Esophagus muscularis mucosa (tissue), 4 donors: ENCODE measurements at regions not wholly inside any gene's neighbourhood (a gene's known extent, or its start where the extent isn't known, plus 50 kb on each side); places are given as distances from the start of the nearest gene placed in this dataset.

Source experiments
- DNase-seq: peaks from one replicate; pipeline ENCODE4 v3.0.0-alpha.2; 2017; ENCODE audit errors: extremely low spot score
- H3K27ac ChIP-seq, 4 donors: fragments of 200-600 bp; sonication (generic); replicated peaks in 1 of 4; 1 replicate in 3 of 4; 2 replicates in 1 of 4; pipeline ENCODE4 v1.5.1; 2016 to 2019; ENCODE audit warnings: mild to moderate bottlenecking in 1 of 4
- H3K27me3 ChIP-seq, 4 donors: fragments of 200-600 bp; sonication (generic); one replicate each; pipeline versions ENCODE4 v1.5.1 to v1.6.0; 2016 to 2019
- H3K36me3 ChIP-seq, 4 donors: fragments of 200-600 bp; sonication (generic); one replicate each; pipeline ENCODE4 v1.5.1; 2016 to 2019
- H3K4me1 ChIP-seq, 4 donors: fragments of 200-600 bp; sonication (generic); one replicate each; pipeline ENCODE4 v1.5.1; 2016 to 2019
- H3K4me3 ChIP-seq, 4 donors: fragments of 200-600 bp; sonication (generic); 1 replicate in 2 of 4; 2 replicates in 2 of 4; pipeline ENCODE4 v1.5.1; 2016 to 2019; ENCODE audit warnings: mild to moderate bottlenecking in 4 of 4, moderate library complexity in 1 of 4
- H3K9me3 ChIP-seq, 4 donors: fragments of 200-600 bp; sonication (generic); 1 replicate in 3 of 4; 2 replicates in 1 of 4; pipeline ENCODE4 v1.5.1; 2016 to 2019
- EP300 ChIP-seq: sonication (generic); formaldehyde crosslinking; IDR thresholded peaks from one replicate; pipeline ENCODE4 v1.6.1; 2017; ENCODE audit warnings: antibody characterized with exemption
- POLR2A ChIP-seq: fragments of 450-650 bp; IDR thresholded peaks from one replicate; pipeline ENCODE4 v1.6.1; 2017; ENCODE audit warnings: antibody characterized with exemption, moderate library complexity, mild to moderate bottlenecking, low read depth
- POLR2AphosphoS5 ChIP-seq, 2 donors: sonication (generic); formaldehyde crosslinking; IDR thresholded peaks; one replicate each; pipeline ENCODE4 v1.6.1; 2017; ENCODE audit warnings: antibody characterized with exemption in 2 of 2
- WGBS: methylation state at CpG from one replicate; pipeline ENCODE4 v1.1.5; 2018; 5-methylcytosine and 5-hydroxymethylcytosine counted together
- intact Hi-C: fragments of 100-400 bp; cut with DNase I; formaldehyde crosslinking; loops from one replicate; pipeline ENCODE4 v1.15.1; 2023
- TF ChIP-seq, protein P1 (sequence below), 3 experiments: fragments of 200-600 bp in 2 of 3; fragments of 450-650 bp in 1 of 3; sonication (generic) in 2 of 3; IDR thresholded peaks; one replicate each; pipeline ENCODE4 v1.5.1; 2017 to 2019; ENCODE audit warnings: antibody characterized with exemption in 3 of 3, mild to moderate bottlenecking in 2 of 3, moderate library complexity in 1 of 3

DNA sequence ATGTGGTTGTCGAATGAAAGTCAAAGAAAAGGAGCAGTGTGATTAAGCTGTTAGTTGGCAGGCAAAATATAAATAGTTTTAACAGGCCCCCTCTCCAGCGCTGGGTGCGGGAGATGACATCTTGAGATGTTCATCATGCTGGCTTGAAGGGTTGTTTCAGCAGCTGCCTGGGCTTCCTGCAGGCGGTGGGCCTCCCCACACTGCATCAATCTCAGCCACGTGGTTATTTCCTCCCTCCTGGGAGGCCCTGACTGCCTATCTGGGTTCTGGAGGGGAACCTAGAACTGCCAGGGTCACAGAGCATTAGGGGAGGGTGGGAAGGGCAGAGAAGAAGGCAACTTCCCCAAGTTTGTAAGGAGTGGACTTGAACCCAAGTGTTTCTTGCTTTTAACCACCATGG, 173.3 kb upstream of the SYT13 start:
- no peak for TF ChIP-seq POLR2AphosphoS5 (IDR thresholded peaks at IDR 0.05)
- TF ChIP-seq, protein P1, sequence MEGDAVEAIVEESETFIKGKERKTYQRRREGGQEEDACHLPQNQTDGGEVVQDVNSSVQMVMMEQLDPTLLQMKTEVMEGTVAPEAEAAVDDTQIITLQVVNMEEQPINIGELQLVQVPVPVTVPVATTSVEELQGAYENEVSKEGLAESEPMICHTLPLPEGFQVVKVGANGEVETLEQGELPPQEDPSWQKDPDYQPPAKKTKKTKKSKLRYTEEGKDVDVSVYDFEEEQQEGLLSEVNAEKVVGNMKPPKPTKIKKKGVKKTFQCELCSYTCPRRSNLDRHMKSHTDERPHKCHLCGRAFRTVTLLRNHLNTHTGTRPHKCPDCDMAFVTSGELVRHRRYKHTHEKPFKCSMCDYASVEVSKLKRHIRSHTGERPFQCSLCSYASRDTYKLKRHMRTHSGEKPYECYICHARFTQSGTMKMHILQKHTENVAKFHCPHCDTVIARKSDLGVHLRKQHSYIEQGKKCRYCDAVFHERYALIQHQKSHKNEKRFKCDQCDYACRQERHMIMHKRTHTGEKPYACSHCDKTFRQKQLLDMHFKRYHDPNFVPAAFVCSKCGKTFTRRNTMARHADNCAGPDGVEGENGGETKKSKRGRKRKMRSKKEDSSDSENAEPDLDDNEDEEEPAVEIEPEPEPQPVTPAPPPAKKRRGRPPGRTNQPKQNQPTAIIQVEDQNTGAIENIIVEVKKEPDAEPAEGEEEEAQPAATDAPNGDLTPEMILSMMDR (IDR thresholded peaks at IDR 0.05), result no peak
- TF ChIP-seq EP300, result no peak
- no peak for TF ChIP-seq POLR2A
- Histone ChIP-seq H3K27ac (no peak overlapping the region), H3K27me3 (peaks cover 0 to 47% (median 0%) of the 10 kb centered on the region in 4 donors), H3K4me3 (no peak overlapping the region), H3K4me1 (no peaks in the 10 kb centered on the region), H3K9me3 (peaks cover 0 to 7% (median 4%) of the 10 kb centered on the region in 4 donors), H3K36me3 (no peaks in the 10 kb centered on the region)
- 62% methylated on average over 5 of the region's 5 CpGs for WGBS
- intact Hi-C loops, result no loop called here
- no peak for DNase-seq

DNA sequence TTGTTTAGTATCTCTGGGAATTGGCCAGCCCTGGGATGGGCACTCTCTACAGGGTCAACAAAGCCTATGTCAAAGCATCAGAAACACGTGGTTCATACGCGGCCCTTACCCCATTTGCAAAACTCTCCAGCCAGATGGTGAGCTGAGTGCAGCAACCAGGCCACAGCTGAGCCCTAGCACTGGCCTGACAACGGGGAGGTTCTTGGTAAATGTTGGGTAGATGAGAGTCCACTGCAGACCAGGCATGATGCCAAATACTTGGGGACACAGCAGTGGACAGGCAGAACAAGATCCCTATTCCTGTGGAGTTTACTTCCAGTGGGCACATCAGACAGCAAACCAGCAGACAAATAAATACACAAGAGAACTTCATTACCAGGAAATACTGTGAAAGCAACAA, 172.1 kb upstream of the SYT13 start:
- peaks cover 0 to 7% (median 4%) of the 10 kb centered on the region in 4 donors for H3K9me3 ChIP-seq
- no peak overlapping the region for H3K27ac ChIP-seq
- intact Hi-C loops, result no loop called here
- WGBS, result 82% methylated on average over 4 of the region's 4 CpGs
- H3K27me3 ChIP-seq, result peaks cover 0 to 44% (median 0%) of the 10 kb centered on the region in 4 donors
- TF ChIP-seq POLR2A, result no peak
- TF ChIP-seq POLR2AphosphoS5 (IDR thresholded peaks at IDR 0.05), result no peak
- no peak overlapping the region for H3K4me3 ChIP-seq
- H3K36me3 ChIP-seq, result no peaks in the 10 kb centered on the region
- no peak for DNase-seq
- H3K4me1 ChIP-seq, result no peaks in the 10 kb centered on the region

DNA sequence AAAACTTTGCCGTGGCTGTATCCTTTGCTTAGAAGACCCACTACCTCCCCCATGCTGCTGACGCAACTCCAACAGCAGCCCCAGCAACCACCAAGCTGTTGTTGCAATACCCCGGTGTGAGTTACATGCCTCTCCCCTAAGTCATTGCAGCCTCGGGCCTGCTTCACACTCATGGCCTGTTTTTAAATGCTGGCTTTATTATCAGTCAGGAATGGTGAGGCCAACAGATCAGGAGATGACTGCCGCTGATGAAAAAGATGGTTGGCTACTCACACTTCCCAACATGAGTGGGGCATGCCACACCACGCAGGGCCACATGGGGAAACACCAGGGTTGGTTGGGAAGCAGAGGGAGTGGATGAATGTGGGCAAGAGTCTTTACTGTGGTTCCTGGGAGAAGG, 171.5 kb upstream of the SYT13 start:
- H3K36me3 ChIP-seq, result no peaks in the 10 kb centered on the region
- no peaks in the 10 kb centered on the region for H3K4me1 ChIP-seq
- TF ChIP-seq POLR2A (no peak), POLR2AphosphoS5 (IDR thresholded peaks at IDR 0.05) (no peak), EP300 (no peak)
- TF ChIP-seq, protein P1 (IDR thresholded peaks at IDR 0.05), result no peak
- H3K27ac ChIP-seq, result no peak overlapping the region
- intact Hi-C loops, result no loop called here
- peaks cover 0 to 7% (median 4%) of the 10 kb centered on the region in 4 donors for H3K9me3 ChIP-seq
- peaks cover 0 to 42% (median 0%) of the 10 kb centered on the region in 4 donors for H3K27me3 ChIP-seq
- no peak overlapping the region for H3K4me3 ChIP-seq
- DNase-seq, result no peak
- WGBS, result 83% methylated on average over 6 of the region's 6 CpGs

DNA sequence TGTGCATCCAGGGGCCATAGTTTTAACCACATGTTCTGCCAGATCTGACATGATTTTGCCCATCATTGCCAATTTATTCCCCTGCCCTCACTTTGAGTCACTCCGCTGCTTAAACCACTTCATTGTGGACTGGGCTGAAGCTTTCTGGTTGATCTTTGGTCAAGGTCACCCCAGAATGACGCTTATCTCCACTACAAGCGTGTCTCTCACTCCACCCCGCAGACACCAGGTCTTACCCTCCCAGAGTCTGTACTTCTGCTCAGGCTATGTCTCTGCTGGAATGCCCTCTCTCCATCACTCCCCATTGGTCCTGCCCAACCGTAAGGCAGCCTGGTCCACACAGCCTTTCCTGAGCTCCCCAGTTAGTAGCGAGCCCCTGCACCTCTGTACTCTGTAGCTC, 170.5 kb upstream of the SYT13 start:
- Histone ChIP-seq H3K4me3 (no peak overlapping the region), H3K9me3 (peaks cover 0 to 7% (median 4%) of the 10 kb centered on the region in 4 donors), H3K36me3 (no peaks in the 10 kb centered on the region), H3K4me1 (no peaks in the 10 kb centered on the region), H3K27me3 (peaks cover 0 to 33% (median 0%) of the 10 kb centered on the region in 4 donors), H3K27ac (no peak overlapping the region)
- no peak for DNase-seq
- 86% methylated on average over 6 of the region's 6 CpGs for WGBS
- intact Hi-C loops, result no loop called here
- TF ChIP-seq, protein P1 (IDR thresholded peaks at IDR 0.05), result no peak
- no peak for TF ChIP-seq POLR2AphosphoS5 (IDR thresholded peaks at IDR 0.05)
- TF ChIP-seq POLR2A, result no peak
- no peak for TF ChIP-seq EP300

DNA sequence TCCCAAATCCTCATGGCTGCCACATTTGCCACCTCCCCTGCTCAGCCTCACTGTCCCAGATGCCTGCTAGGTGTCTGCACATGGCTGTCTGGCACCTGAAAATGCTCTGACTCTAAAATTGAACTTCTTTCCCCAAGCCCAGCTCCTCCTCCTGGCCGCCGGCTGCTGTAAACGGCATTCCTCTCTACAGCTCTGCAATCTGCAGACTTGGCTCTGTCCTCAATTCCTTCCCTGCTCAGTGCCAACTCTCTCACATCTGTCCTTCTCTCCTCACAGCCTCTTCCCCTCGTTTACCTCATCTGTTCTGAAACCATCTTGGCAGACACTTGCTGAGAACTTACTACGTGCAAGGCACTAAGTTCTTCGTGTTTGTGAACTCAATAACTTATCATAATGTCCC, 169.4 kb upstream of the SYT13 start:
- H3K27ac ChIP-seq, result no peak overlapping the region
- intact Hi-C loops, result no loop called here
- WGBS, result 53% methylated on average over 6 of the region's 6 CpGs

More for the DNA sequence above, 169.4 kb upstream of the SYT13 start:
- Histone ChIP-seq H3K9me3 (peaks cover 0 to 7% (median 4%) of the 10 kb centered on the region in 4 donors), H3K27me3 (peaks cover 0 to 23% (median 0%) of the 10 kb centered on the region in 4 donors), H3K36me3 (no peaks in the 10 kb centered on the region), H3K4me1 (no peaks in the 10 kb centered on the region), H3K4me3 (no peak overlapping the region)
- no peak for TF ChIP-seq POLR2AphosphoS5 (IDR thresholded peaks at IDR 0.05)
- TF ChIP-seq, protein P1 (IDR thresholded peaks at IDR 0.05), result no peak
- no peak for TF ChIP-seq POLR2A
- TF ChIP-seq EP300, result no peak
- no peak for DNase-seq
